WTC11 (cell line): ENCODE measurements at regions not wholly inside any gene's neighbourhood (a gene's known extent, or its start where the extent isn't known, plus 50 kb on each side); places are given as distances from the start of the nearest gene placed in this dataset.

Source experiments
- ATF2 ChIP-seq: sonication (generic); formaldehyde crosslinking; IDR thresholded peaks from 2 replicates; pipeline ENCODE4 v1.8.1; 2022; ENCODE audit warnings: low read depth, missing genetic modification reagents, borderline replicate concordance
- JUN ChIP-seq: sonication (generic); formaldehyde crosslinking; IDR thresholded peaks from 2 replicates; pipeline ENCODE4 v1.8.0; 2023; ENCODE audit warnings: mild to moderate bottlenecking, missing genetic modification reagents
- MLX ChIP-seq: sonication (generic); formaldehyde crosslinking; IDR thresholded peaks from 2 replicates; pipeline ENCODE4 v1.8.1; 2023; ENCODE audit warnings: mild to moderate bottlenecking, missing genetic modification reagents, moderate library complexity
- NR1H2 ChIP-seq: sonication (generic); formaldehyde crosslinking; IDR thresholded peaks from 2 replicates; pipeline ENCODE4 v1.9.0; 2021; ENCODE audit warnings: mild to moderate bottlenecking, moderate library complexity, missing genetic modification reagents
- SOX15 ChIP-seq: fragments of 250-450 bp; sonication (Bioruptor Pico); IDR thresholded peaks from 2 replicates; pipeline ENCODE4 v1.9.0; 2021; ENCODE audit warnings: mild to moderate bottlenecking
- ZBTB21 ChIP-seq: sonication (generic); formaldehyde crosslinking; IDR thresholded peaks from 2 replicates; pipeline ENCODE4 v1.8.1; 2023; ENCODE audit warnings: mild to moderate bottlenecking, missing genetic modification reagents, borderline replicate concordance
- TF ChIP-seq, protein P1 (sequence below): fragments of 200-600 bp; IDR thresholded peaks from 2 replicates; pipeline ENCODE4 v1.8.0; 2022; ENCODE audit warnings: antibody characterized with exemption
- TF ChIP-seq, protein P2 (sequence below): sonication (generic); formaldehyde crosslinking; IDR thresholded peaks from 2 replicates; pipeline ENCODE4 v1.8.1; 2023; ENCODE audit warnings: mild to moderate bottlenecking, missing genetic modification reagents
- TF ChIP-seq, protein P3 (sequence below): fragments of 250-450 bp; sonication (Bioruptor Pico); IDR thresholded peaks from 2 replicates; pipeline ENCODE4 v2.1.2; 2022; ENCODE audit warnings: mild to moderate bottlenecking, moderate library complexity

- TF ChIP-seq MLX (CRISPR knock-in tag) (no peak), SOX15 (CRISPR knock-in tag) (no peak), ZBTB21 (CRISPR knock-in tag) (no peak), JUN (CRISPR knock-in tag) (no peak), NR1H2 (CRISPR knock-in tag) (no peak), ATF2 (CRISPR knock-in tag) (no peak)
- TF ChIP-seq, protein P1, sequence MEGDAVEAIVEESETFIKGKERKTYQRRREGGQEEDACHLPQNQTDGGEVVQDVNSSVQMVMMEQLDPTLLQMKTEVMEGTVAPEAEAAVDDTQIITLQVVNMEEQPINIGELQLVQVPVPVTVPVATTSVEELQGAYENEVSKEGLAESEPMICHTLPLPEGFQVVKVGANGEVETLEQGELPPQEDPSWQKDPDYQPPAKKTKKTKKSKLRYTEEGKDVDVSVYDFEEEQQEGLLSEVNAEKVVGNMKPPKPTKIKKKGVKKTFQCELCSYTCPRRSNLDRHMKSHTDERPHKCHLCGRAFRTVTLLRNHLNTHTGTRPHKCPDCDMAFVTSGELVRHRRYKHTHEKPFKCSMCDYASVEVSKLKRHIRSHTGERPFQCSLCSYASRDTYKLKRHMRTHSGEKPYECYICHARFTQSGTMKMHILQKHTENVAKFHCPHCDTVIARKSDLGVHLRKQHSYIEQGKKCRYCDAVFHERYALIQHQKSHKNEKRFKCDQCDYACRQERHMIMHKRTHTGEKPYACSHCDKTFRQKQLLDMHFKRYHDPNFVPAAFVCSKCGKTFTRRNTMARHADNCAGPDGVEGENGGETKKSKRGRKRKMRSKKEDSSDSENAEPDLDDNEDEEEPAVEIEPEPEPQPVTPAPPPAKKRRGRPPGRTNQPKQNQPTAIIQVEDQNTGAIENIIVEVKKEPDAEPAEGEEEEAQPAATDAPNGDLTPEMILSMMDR, result no peak
- TF ChIP-seq, protein P2, sequence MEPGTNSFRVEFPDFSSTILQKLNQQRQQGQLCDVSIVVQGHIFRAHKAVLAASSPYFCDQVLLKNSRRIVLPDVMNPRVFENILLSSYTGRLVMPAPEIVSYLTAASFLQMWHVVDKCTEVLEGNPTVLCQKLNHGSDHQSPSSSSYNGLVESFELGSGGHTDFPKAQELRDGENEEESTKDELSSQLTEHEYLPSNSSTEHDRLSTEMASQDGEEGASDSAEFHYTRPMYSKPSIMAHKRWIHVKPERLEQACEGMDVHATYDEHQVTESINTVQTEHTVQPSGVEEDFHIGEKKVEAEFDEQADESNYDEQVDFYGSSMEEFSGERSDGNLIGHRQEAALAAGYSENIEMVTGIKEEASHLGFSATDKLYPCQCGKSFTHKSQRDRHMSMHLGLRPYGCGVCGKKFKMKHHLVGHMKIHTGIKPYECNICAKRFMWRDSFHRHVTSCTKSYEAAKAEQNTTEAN, result no peak
- TF ChIP-seq, protein P3, sequence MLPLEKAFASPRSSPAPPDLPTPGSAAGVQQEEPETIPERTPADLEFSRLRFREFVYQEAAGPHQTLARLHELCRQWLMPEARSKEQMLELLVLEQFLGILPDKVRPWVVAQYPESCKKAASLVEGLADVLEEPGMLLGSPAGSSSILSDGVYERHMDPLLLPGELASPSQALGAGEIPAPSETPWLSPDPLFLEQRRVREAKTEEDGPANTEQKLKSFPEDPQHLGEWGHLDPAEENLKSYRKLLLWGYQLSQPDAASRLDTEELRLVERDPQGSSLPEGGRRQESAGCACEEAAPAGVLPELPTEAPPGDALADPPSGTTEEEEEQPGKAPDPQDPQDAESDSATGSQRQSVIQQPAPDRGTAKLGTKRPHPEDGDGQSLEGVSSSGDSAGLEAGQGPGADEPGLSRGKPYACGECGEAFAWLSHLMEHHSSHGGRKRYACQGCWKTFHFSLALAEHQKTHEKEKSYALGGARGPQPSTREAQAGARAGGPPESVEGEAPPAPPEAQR (CRISPR knock-in tag), result no peak
These were observed 111.6 kb upstream of the HAAO start for GRCh38 chr2:42903821-42904575.
